ENCODE measurements at regions not wholly inside any gene's neighbourhood (a gene's known extent, or its start where the extent isn't known, plus 50 kb on each side); places are given as distances from the start of the nearest gene placed in this dataset.

- no peak overlapping the region for H3K4me3 ChIP-seq (ENCODE audit: low read depth, low read length)
- TF ChIP-seq CTCF (conservative IDR thresholded peaks at IDR 0.05; ENCODE audit: low read depth, low read length), result no peak
- no peak for DNase-seq (ENCODE audit: low read depth)
Measured at GRCh38 chr5:116769470-116769869, 194.8 kb upstream of the SEMA6A start.

GRCh38 chr5:116766470-116766947, 191.9 kb upstream of the SEMA6A start:
- peak; percentile 79 for DNase-seq (ENCODE audit: low read depth)
- H3K4me3 ChIP-seq (ENCODE audit: low read depth, low read length), result no peak overlapping the region
- TF ChIP-seq CTCF (conservative IDR thresholded peaks at IDR 0.05; ENCODE audit: low read depth, low read length), result no peak

GRCh38 chr5:116765441-116765840, 190.8 kb upstream of the SEMA6A start:
- no peak for DNase-seq (ENCODE audit: low read depth)
- no peak for TF ChIP-seq CTCF (conservative IDR thresholded peaks at IDR 0.05; ENCODE audit: low read depth, low read length)
- no peak overlapping the region for H3K4me3 ChIP-seq (ENCODE audit: low read depth, low read length)

- no peak for TF ChIP-seq CTCF (conservative IDR thresholded peaks at IDR 0.05; ENCODE audit: low read depth, low read length)
- H3K4me3 ChIP-seq (ENCODE audit: low read depth, low read length), result no peak overlapping the region
- DNase-seq (ENCODE audit: low read depth), result no peak
Measured at GRCh38 chr5:116764941-116765340, 190.3 kb upstream of the SEMA6A start.

GRCh38 chr5:116763987-116764866, 189.6 kb upstream of the SEMA6A start:
- no peak for TF ChIP-seq CTCF (conservative IDR thresholded peaks at IDR 0.05; ENCODE audit: low read depth, low read length)
- DNase-seq (ENCODE audit: low read depth), result no peak
- H3K4me3 ChIP-seq (ENCODE audit: low read depth, low read length), result no peak overlapping the region

GRCh38 chr5:116759860-116760640, 185.4 kb upstream of the SEMA6A start:
- no peak for TF ChIP-seq CTCF (conservative IDR thresholded peaks at IDR 0.05; ENCODE audit: low read depth, low read length)
- no peak for DNase-seq (ENCODE audit: low read depth)
- H3K4me3 ChIP-seq (ENCODE audit: low read depth, low read length), result no peak overlapping the region
